Right atrium auricular region (tissue), 2 donors: ENCODE measurements at regions not wholly inside any gene's neighbourhood (a gene's known extent, or its start where the extent isn't known, plus 50 kb on each side); places are given as distances from the start of the nearest gene placed in this dataset.

Experiments used
- DNase-seq: peaks from one replicate; pipeline ENCODE4 v3.0.0-alpha.2; 2019; ENCODE audit warnings: low spot score
- H3K27ac ChIP-seq, 2 donors: fragments of 200-600 bp; sonication (generic); 1 replicate in 1 of 2; 2 replicates in 1 of 2; pipeline ENCODE4 v1.5.1; 2016 to 2019
- H3K27me3 ChIP-seq, 2 donors: fragments of 200-600 bp; sonication (generic); one replicate each; pipeline versions ENCODE4 v1.5.1 to v1.6.0; 2017 to 2019
- H3K36me3 ChIP-seq: fragments of 200-600 bp; sonication (generic); one replicate; pipeline ENCODE4 v1.5.1; 2016
- H3K4me1 ChIP-seq, 2 donors: fragments of 200-600 bp; sonication (generic); one replicate each; pipeline versions ENCODE4 v1.5.1 to v1.6.0; 2017 to 2019
- H3K4me3 ChIP-seq, 2 donors: fragments of 200-600 bp; sonication (generic); 1 replicate in 1 of 2; 2 replicates in 1 of 2; pipeline ENCODE4 v1.5.1; 2017 to 2019; ENCODE audit warnings: mild to moderate bottlenecking in 1 of 2, moderate library complexity in 1 of 2
- H3K9me3 ChIP-seq, 2 donors: fragments of 200-600 bp; sonication (generic); one replicate each; pipeline ENCODE4 v1.5.1; 2019
- CTCF ChIP-seq, 2 donors: fragments of 200-600 bp; sonication (generic); IDR thresholded peaks; one replicate each; pipeline ENCODE4 v1.5.1; 2019; ENCODE audit warnings: antibody characterized with exemption in 2 of 2

DNA sequence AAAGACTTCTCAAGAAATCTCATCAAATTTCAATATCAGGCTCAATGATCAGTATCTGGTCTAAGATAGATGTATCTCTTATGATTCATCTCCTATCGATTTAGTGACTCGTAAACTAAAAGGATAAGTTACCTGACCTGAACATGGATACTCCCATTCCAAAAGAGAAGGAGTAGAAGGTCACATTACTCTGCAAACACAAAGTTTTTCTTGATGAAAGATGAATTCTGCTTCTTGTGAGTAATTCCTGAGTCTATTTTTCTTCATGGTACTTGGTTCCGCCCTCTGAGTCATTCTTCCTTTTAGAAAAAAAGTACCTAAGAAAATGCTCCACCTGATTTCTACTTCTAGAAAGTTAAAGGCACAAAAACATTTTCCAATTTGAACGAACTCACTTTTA is 223.1 kb upstream of the SLIT2 start:
- Histone ChIP-seq H3K4me1 (no peaks in the 10 kb centered on the region), H3K4me3 (no peak overlapping the region), H3K9me3 (no peaks in the 10 kb centered on the region), H3K36me3 (no peaks in the 10 kb centered on the region), H3K27me3 (no peaks in the 10 kb centered on the region), H3K27ac (no peak overlapping the region)
- no peak for TF ChIP-seq CTCF (IDR thresholded peaks at IDR 0.05)
- DNase-seq = no peak

DNA sequence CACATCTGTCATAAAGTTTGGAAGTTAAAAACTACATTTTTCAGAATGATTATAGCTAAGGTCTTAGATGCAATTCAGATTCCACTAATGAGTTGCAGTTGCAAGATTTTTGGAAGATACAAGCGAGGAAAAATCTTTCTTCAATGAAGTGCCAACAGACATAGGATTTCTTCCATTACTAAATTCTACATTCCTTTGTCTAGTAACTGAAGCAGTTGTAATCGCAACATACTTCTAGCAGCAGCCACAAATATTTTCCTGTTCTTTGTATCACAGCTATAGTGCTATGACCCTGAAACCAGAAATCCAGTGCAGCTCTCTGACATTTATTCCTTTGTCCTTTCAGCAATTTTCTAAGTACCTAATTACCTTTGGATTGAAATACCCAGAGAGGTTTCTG is 225.2 kb upstream of the SLIT2 start:
- Histone ChIP-seq H3K4me3 (no peak overlapping the region), H3K4me1 (no peaks in the 10 kb centered on the region), H3K36me3 (no peaks in the 10 kb centered on the region), H3K27me3 (no peaks in the 10 kb centered on the region), H3K27ac (no peak overlapping the region), H3K9me3 (no peaks in the 10 kb centered on the region)
- no peak for DNase-seq
- TF ChIP-seq CTCF (IDR thresholded peaks at IDR 0.05) = no peak

DNA sequence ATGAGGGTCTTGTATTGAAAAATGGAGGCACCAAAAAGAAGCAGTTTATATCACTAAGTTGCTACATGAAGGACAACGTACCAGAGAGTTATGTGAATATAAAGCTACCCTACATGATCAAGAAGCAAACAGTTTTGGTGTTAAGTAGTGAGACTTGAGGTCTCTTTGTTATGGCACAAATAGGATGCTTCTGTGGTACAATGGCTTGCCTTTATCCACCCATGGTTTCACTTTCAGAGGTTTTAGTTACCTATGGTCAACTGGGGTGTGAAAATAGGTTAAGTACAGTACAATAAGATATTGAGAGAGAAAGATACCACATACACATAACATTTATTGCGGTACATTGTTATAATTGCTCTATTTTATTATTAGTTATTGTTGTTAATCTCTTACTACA is 229.2 kb upstream of the SLIT2 start:
- DNase-seq = no peak
- Histone ChIP-seq H3K9me3 (no peaks in the 10 kb centered on the region), H3K4me3 (no peak overlapping the region), H3K4me1 (no peaks in the 10 kb centered on the region), H3K36me3 (no peaks in the 10 kb centered on the region), H3K27ac (no peak overlapping the region), H3K27me3 (no peaks in the 10 kb centered on the region)
- no peak for TF ChIP-seq CTCF (IDR thresholded peaks at IDR 0.05)

- H3K36me3 ChIP-seq = no peaks in the 10 kb centered on the region
- no peak for DNase-seq
- no peaks in the 10 kb centered on the region for H3K9me3 ChIP-seq
- H3K27ac ChIP-seq = no peak overlapping the region
- no peak for TF ChIP-seq CTCF (IDR thresholded peaks at IDR 0.05)
- H3K4me3 ChIP-seq = no peak overlapping the region
- H3K4me1 ChIP-seq = no peaks in the 10 kb centered on the region
- no peaks in the 10 kb centered on the region for H3K27me3 ChIP-seq
Measured at GRCh38 chr4:20020056-20020455, 231.6 kb upstream of the SLIT2 start.

DNA sequence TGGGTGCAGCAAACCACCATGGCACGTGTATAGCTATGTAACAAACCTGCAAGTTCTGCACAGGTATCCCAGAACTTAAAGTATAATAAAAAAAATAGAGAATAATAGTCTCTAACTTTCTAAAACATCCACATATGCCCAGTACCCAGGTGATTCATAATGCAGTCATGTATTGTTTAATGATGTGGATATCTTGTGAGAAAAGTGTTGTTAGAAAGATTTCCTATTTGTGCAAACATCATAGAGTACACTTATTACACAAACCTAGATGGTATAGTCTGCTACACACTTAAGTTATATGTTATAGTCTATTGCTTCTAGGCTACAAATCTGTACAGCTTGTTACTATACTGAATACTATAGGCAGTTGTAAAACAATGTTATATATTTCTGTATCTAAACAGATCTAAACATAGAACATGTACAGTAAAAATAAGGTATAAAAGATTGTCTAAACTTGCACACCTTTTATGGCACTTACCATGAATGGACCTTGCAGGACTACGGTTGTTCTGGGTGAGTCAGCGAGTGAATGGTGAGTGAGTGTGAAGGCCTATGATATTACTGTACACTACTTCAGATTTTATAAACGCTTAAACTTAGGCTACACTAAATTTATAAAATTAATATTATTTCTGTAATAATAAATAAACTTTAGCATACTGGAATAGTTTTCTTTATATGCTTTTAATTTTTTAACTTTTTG is 232.2 kb upstream of the SLIT2 start:
- Histone ChIP-seq H3K9me3 (no peaks in the 10 kb centered on the region), H3K36me3 (no peaks in the 10 kb centered on the region), H3K4me3 (no peak overlapping the region), H3K27ac (no peak overlapping the region), H3K4me1 (no peaks in the 10 kb centered on the region), H3K27me3 (no peaks in the 10 kb centered on the region)
- no peak for DNase-seq
- TF ChIP-seq CTCF (IDR thresholded peaks at IDR 0.05) = no peak

DNA sequence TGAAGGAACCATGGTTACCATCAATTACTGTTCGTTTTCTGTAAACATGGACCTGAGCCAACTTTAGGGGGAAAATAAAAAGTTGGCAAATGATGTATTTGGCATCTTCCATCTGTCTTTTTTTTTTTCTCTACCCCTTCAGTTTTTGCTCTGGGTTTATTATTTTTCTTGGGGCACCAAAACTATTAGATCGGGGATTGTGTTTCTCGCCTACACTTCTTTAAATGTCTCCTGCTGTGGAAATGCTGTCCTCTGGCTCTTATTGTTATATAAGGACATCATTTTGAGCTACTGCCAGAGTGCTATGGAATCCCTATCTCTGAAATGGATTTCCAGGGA is 234.0 kb upstream of the SLIT2 start:
- TF ChIP-seq CTCF (IDR thresholded peaks at IDR 0.05) = no peak
- H3K27me3 ChIP-seq = no peaks in the 10 kb centered on the region
- no peaks in the 10 kb centered on the region for H3K9me3 ChIP-seq
- no peak for DNase-seq
- no peak overlapping the region for H3K4me3 ChIP-seq
- no peaks in the 10 kb centered on the region for H3K36me3 ChIP-seq
- no peaks in the 10 kb centered on the region for H3K4me1 ChIP-seq
- no peak overlapping the region for H3K27ac ChIP-seq
